ENCODE measurements at regions not wholly inside any gene's neighbourhood (a gene's known extent, or its start where the extent isn't known, plus 50 kb on each side); places are given as distances from the start of the nearest gene placed in this dataset.
"Not testable (repeated sequence)": the region's sequence is repeated elsewhere in the genome, so short reads cannot be mapped to it uniquely, and the experiment has no call there.

DNA sequence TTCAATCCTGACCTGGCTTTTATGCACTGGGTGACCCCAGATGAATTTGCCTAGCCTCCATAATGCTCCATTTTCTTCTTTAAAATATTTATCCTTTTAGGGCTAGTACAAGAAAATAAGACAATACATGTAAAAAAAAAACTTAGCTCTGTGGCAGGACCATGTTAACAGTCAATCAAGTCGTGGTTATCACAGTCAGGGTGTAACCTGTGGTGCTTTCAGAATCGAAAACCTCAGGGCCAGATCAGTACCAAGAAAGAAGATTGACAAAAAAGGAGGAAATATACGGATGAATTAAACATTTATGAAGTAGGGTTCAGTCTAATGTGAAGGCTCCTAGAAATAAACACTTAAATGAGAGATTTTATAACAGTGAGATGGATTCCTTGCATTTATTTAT lies 347.2 kb upstream of the MAF start:
- FAIRE-seq (no peak), DNase-seq (ENCODE audit: insufficient read length, low spot score) (no peak)
- no peak for TF ChIP-seq POLR2AphosphoS5 (IDR thresholded peaks at IDR 0.05; ENCODE audit: low read depth, low read length)
- TF ChIP-seq PAX5 (IDR thresholded peaks at IDR 0.05; ENCODE audit: insufficient read depth, low read length, severe bottlenecking), result no peak
- TF ChIP-seq POLR2A (IDR thresholded peaks at IDR 0.05; ENCODE audit: low read depth, low read length), result no peak
- no peak for TF ChIP-seq SPI1 (IDR thresholded peaks at IDR 0.05; ENCODE audit: low read depth, low read length)
- no peak for TF ChIP-seq TAF1 (IDR thresholded peaks at IDR 0.05; ENCODE audit: low read depth, low read length)
- TF ChIP-seq POU2F2 (IDR thresholded peaks at IDR 0.05; ENCODE audit: low read depth, low read length), result no peak

DNA sequence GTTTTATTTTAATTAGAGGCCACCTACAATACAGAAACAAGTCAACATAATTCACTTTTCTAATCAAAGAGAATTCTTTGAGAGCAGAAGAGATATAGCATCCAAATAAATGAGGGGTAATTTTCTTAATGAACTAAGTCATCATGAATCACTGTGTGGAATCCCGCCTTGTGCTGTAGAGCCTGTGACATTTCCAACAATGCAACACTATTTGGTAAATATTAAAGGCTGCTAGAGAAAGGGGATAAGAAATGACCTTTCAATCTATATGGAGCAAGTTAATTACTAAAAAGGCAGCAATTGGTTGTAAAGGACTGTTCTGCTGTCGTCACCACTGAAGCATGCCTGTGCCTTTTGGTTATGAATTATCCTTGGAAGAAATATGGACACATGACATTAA lies 345.7 kb upstream of the MAF start:
- no peak for DNase-seq (ENCODE audit: insufficient read length, low spot score)
- no peak for FAIRE-seq
- TF ChIP-seq TAF1 (IDR thresholded peaks at IDR 0.05; ENCODE audit: low read depth, low read length) (no peak), POU2F2 (IDR thresholded peaks at IDR 0.05; ENCODE audit: low read depth, low read length) (no peak), POLR2AphosphoS5 (IDR thresholded peaks at IDR 0.05; ENCODE audit: low read depth, low read length) (no peak), SPI1 (IDR thresholded peaks at IDR 0.05; ENCODE audit: low read depth, low read length) (no peak), PAX5 (IDR thresholded peaks at IDR 0.05; ENCODE audit: insufficient read depth, low read length, severe bottlenecking) (no peak), POLR2A (IDR thresholded peaks at IDR 0.05; ENCODE audit: low read depth, low read length) (no peak)

DNA sequence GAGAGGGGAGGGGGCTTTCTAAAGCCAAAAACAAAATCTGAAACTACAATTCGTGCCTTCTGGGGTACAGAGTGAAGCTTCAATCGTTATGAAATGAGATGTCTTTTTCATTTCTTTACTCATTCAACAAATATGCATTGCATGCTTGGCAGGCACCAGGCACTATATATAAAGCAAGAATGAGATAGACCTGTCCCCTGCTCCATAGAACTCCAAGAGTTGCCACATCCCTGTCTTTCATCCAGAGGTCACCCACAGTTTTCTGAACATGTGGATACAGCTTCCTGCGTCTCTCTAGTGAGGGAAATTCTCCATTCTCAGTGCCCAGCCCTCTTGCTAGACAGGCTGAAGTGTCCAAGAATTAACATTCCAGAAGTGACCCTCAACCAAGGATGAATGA lies 343.2 kb upstream of the MAF start:
- FAIRE-seq (no peak), DNase-seq (ENCODE audit: insufficient read length, low spot score) (no peak)
- TF ChIP-seq PAX5 (IDR thresholded peaks at IDR 0.05; ENCODE audit: insufficient read depth, low read length, severe bottlenecking) (no peak), SPI1 (IDR thresholded peaks at IDR 0.05; ENCODE audit: low read depth, low read length) (no peak), POLR2AphosphoS5 (IDR thresholded peaks at IDR 0.05; ENCODE audit: low read depth, low read length) (no peak), POU2F2 (IDR thresholded peaks at IDR 0.05; ENCODE audit: low read depth, low read length) (no peak), TAF1 (IDR thresholded peaks at IDR 0.05; ENCODE audit: low read depth, low read length) (no peak), POLR2A (IDR thresholded peaks at IDR 0.05; ENCODE audit: low read depth, low read length) (no peak)

- DNase-seq (ENCODE audit: insufficient read length, low spot score) (no peak), FAIRE-seq (no peak)
- TF ChIP-seq POLR2A (IDR thresholded peaks at IDR 0.05; ENCODE audit: low read depth, low read length) (no peak), POLR2AphosphoS5 (IDR thresholded peaks at IDR 0.05; ENCODE audit: low read depth, low read length) (no peak), POU2F2 (IDR thresholded peaks at IDR 0.05; ENCODE audit: low read depth, low read length) (no peak), TAF1 (IDR thresholded peaks at IDR 0.05; ENCODE audit: low read depth, low read length) (no peak), SPI1 (IDR thresholded peaks at IDR 0.05; ENCODE audit: low read depth, low read length) (no peak), PAX5 (IDR thresholded peaks at IDR 0.05; ENCODE audit: insufficient read depth, low read length, severe bottlenecking) (no peak)
Observed at GRCh38 chr16:79938575-79938974, 338.0 kb upstream of the MAF start.

DNA sequence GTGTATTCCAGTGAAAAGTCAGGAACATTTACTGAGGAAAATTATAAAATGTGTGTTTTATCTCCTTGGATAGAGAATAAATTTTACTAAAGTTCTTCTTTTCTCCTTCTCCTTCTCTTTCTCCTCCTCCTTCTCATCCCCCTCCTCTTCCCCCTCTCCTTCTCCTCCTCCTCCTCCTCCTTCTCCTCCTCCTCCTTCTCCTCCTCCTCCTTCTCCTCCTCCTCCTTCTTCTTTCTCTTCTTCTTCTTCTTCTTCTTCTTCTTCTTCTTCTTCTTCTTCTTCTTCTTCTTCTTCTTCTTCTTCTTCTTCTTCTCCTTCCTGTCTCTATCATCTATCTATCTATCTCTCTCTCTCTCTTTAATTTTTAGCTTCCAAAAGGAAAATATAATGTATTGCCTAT lies 337.1 kb upstream of the MAF start:
- not testable (repeated sequence) for DNase-seq (ENCODE audit: insufficient read length, low spot score); FAIRE-seq

DNA sequence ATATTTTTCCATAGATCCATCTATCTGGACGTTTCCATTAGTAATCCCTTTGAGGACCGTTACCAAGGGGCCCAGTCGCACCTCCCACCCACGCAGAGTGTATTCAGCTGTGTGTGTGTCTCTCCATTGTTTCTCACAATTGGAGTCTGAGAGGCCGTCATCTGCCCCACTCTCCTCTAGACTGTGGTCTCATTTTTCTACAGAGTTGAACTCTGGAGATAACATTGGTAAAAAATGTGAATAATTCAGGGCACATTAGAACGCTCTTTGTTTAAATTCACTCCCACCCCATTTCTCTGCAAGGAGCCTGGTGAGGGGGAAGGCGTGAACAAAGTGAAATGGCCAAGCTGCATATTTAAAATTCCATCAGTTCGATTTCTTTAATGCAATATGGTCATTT lies 333.1 kb upstream of the MAF start:
- no peak for DNase-seq (ENCODE audit: insufficient read length, low spot score)
- TF ChIP-seq TAF1 (IDR thresholded peaks at IDR 0.05; ENCODE audit: low read depth, low read length) (no peak), POLR2A (IDR thresholded peaks at IDR 0.05; ENCODE audit: low read depth, low read length) (no peak), PAX5 (IDR thresholded peaks at IDR 0.05; ENCODE audit: insufficient read depth, low read length, severe bottlenecking) (no peak), POU2F2 (IDR thresholded peaks at IDR 0.05; ENCODE audit: low read depth, low read length) (no peak), POLR2AphosphoS5 (IDR thresholded peaks at IDR 0.05; ENCODE audit: low read depth, low read length) (no peak), SPI1 (IDR thresholded peaks at IDR 0.05; ENCODE audit: low read depth, low read length) (no peak)
- FAIRE-seq, result no peak

DNA sequence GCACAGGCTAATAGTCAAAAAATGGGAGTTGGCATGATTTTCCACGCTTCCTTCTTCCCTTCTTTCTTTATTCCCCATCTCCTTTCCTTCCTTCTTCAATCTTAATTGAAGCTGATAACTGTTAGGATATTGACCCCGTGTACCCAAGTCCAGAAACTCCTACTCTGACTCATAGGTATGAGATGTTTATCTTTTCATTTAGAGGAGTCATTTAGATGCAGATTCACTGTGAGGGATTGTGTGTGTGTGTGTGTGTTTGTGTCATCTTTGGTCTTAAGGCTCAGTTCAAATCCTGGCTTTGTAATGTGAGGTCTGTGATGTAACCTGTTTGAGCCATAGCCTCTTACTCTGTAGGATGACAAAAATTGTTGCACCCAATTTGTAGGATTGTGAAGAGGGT lies 332.0 kb upstream of the MAF start:
- TF ChIP-seq TAF1 (IDR thresholded peaks at IDR 0.05; ENCODE audit: low read depth, low read length) (no peak), POU2F2 (IDR thresholded peaks at IDR 0.05; ENCODE audit: low read depth, low read length) (no peak), PAX5 (IDR thresholded peaks at IDR 0.05; ENCODE audit: insufficient read depth, low read length, severe bottlenecking) (no peak), POLR2A (IDR thresholded peaks at IDR 0.05; ENCODE audit: low read depth, low read length) (no peak), SPI1 (IDR thresholded peaks at IDR 0.05; ENCODE audit: low read depth, low read length) (no peak), POLR2AphosphoS5 (IDR thresholded peaks at IDR 0.05; ENCODE audit: low read depth, low read length) (no peak)
- FAIRE-seq (no peak), DNase-seq (ENCODE audit: insufficient read length, low spot score) (no peak)

GRCh38 chr16:79931721-79932120 lies 331.2 kb upstream of the MAF start:
- DNase-seq (ENCODE audit: insufficient read length, low spot score), result no peak
- TF ChIP-seq PAX5 (IDR thresholded peaks at IDR 0.05; ENCODE audit: insufficient read depth, low read length, severe bottlenecking), result no peak
- no peak for TF ChIP-seq POLR2A (IDR thresholded peaks at IDR 0.05; ENCODE audit: low read depth, low read length)
- TF ChIP-seq POLR2AphosphoS5 (IDR thresholded peaks at IDR 0.05; ENCODE audit: low read depth, low read length), result no peak
- TF ChIP-seq SPI1 (IDR thresholded peaks at IDR 0.05; ENCODE audit: low read depth, low read length), result no peak
- no peak for TF ChIP-seq POU2F2 (IDR thresholded peaks at IDR 0.05; ENCODE audit: low read depth, low read length)
- TF ChIP-seq TAF1 (IDR thresholded peaks at IDR 0.05; ENCODE audit: low read depth, low read length), result no peak
- no peak for FAIRE-seq

GRCh38 chr16:79929260-79929965 lies 328.9 kb upstream of the MAF start:
- DNase-seq (ENCODE audit: insufficient read length, low spot score) (no peak), FAIRE-seq (no peak)
- no peak for TF ChIP-seq POLR2A (IDR thresholded peaks at IDR 0.05; ENCODE audit: low read depth, low read length)
- TF ChIP-seq POLR2AphosphoS5 (IDR thresholded peaks at IDR 0.05; ENCODE audit: low read depth, low read length), result no peak
- no peak for TF ChIP-seq POU2F2 (IDR thresholded peaks at IDR 0.05; ENCODE audit: low read depth, low read length)
- no peak for TF ChIP-seq TAF1 (IDR thresholded peaks at IDR 0.05; ENCODE audit: low read depth, low read length)
- no peak for TF ChIP-seq SPI1 (IDR thresholded peaks at IDR 0.05; ENCODE audit: low read depth, low read length)
- no peak for TF ChIP-seq PAX5 (IDR thresholded peaks at IDR 0.05; ENCODE audit: insufficient read depth, low read length, severe bottlenecking)
